Brain microvascular endothelial cell (primary cell): ENCODE measurements at regions not wholly inside any gene's neighbourhood (a gene's known extent, or its start where the extent isn't known, plus 50 kb on each side); places are given as distances from the start of the nearest gene placed in this dataset.
A peak's percentile ranks its signal among the peaks of the same experiment; 100 is the strongest.

Experiments
- DNase-seq: peaks from one replicate; pipeline ENCODE4 v3.0.0-alpha.2; 2020
- H3K27ac ChIP-seq: fragments of 250-450 bp; sonication (Bioruptor Pico); 2 replicates; pipeline ENCODE4 v1.5.1; 2020; ENCODE audit warnings: mild to moderate bottlenecking, moderate library complexity
- H3K27me3 ChIP-seq: fragments of 250-450 bp; sonication (Bioruptor Pico); replicated peaks from 2 replicates; pipeline ENCODE4 v1.5.1; 2020; ENCODE audit warnings: mild to moderate bottlenecking
- H3K36me3 ChIP-seq: fragments of 250-450 bp; sonication (Bioruptor Pico); replicated peaks from 2 replicates; pipeline ENCODE4 v1.5.1; 2020; ENCODE audit warnings: mild to moderate bottlenecking
- H3K4me3 ChIP-seq: 2 replicates; pipeline ENCODE4 v1.5.1; 2011; ENCODE audit warnings: low read depth, mild to moderate bottlenecking, control low read depth, low read length, moderate library complexity
- CTCF ChIP-seq: IDR thresholded peaks from 2 replicates; pipeline ENCODE4 v1.5.1; 2011; ENCODE audit warnings: low read depth, mild to moderate bottlenecking, moderate library complexity, low read length, control low read depth, inconsistent platforms; ENCODE audit errors: missing control alignments
- in situ Hi-C: cut with HindIII; loops from 2 replicates; pipeline ENCODE4 v1.10.0; 2017; ENCODE audit warnings: low sequenced_read_pairs, low pct_ligation_motif_present

- in situ Hi-C loops = no loop called here
- no peaks in the 10 kb centered on the region for H3K27me3 ChIP-seq
- no peak overlapping the region for H3K4me3 ChIP-seq
- no peak overlapping the region for H3K27ac ChIP-seq
- TF ChIP-seq CTCF = peak; percentile 65
- no peaks in the 10 kb centered on the region for H3K36me3 ChIP-seq
- DNase-seq = peak; percentile 59
These were observed 976.3 kb upstream of the FAT3 start for GRCh38 chr11:91248199-91248807.

- TF ChIP-seq CTCF = no peak
- Histone ChIP-seq H3K36me3 (no peaks in the 10 kb centered on the region), H3K27me3 (no peaks in the 10 kb centered on the region), H3K27ac (no peak overlapping the region), H3K4me3 (no peak overlapping the region)
- in situ Hi-C loops = no loop called here
- DNase-seq = no peak
These were observed 977.4 kb upstream of the FAT3 start for GRCh38 chr11:91247009-91247735.

GRCh38 chr11:91244912-91245311 is 979.7 kb upstream of the FAT3 start:
- Histone ChIP-seq H3K27ac (no peak overlapping the region), H3K27me3 (no peaks in the 10 kb centered on the region), H3K4me3 (no peak overlapping the region), H3K36me3 (no peaks in the 10 kb centered on the region)
- in situ Hi-C loops = no loop called here
- no peak for TF ChIP-seq CTCF
- no peak for DNase-seq

- Histone ChIP-seq H3K36me3 (no peaks in the 10 kb centered on the region), H3K4me3 (no peak overlapping the region), H3K27ac (no peak overlapping the region), H3K27me3 (no peaks in the 10 kb centered on the region)
- DNase-seq = no peak
- in situ Hi-C loops = no loop called here
- no peak for TF ChIP-seq CTCF
These were observed 981.0 kb upstream of the FAT3 start for GRCh38 chr11:91243630-91244029.

DNA sequence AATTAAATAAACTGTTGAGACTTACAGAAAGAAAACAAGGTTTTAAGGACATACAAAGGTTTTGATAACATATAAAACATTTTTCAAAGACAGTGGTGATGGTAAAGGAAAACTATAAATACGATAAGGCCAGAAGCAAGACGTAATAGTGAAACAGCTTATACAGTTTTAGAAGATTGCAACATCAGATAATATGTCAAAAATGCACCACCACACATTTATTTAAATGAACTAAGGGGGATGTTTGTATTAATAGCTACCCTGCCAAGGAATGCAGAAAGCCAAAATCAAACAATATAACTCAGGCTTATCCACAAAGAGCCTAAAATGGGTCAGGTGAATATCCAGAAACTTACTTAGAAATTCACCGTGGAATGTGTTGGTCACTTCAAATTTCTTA is 981.6 kb upstream of the FAT3 start:
- Histone ChIP-seq H3K4me3 (no peak overlapping the region), H3K27ac (no peak overlapping the region), H3K27me3 (no peaks in the 10 kb centered on the region), H3K36me3 (no peaks in the 10 kb centered on the region)
- DNase-seq = no peak
- no peak for TF ChIP-seq CTCF
- in situ Hi-C loops = no loop called here
